ENCODE measurements at regions not wholly inside any gene's neighbourhood (a gene's known extent, or its start where the extent isn't known, plus 50 kb on each side); places are given as distances from the start of the nearest gene placed in this dataset.
"Not testable (repeated sequence)": the region's sequence is repeated elsewhere in the genome, so short reads cannot be mapped to it uniquely, and the experiment has no call there.

DNA sequence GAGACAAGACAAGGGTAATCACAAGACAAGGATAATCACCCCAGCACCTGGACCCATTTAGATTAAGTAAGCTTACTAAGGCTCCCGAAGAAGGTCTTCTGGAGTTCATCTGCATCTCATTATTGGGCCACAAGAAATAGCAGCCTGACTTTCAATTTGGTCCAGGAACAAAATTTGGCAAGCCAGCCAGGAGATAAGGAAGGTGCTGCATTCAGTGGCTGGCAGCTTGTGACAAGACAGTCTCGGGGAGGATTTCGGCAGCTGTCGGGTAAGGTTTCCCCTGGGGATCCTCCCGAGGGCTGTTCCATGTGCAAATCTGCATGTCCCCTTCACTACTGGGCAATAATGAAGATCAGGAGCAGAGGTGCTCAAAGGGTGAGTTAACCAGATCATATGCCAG is 195.2 kb downstream of the FCRL5 start:
- Mint-ChIP-seq H3K27ac (no peak overlapping the region), H3K4me1 (ENCODE audit: low read depth) (no peaks in the 10 kb centered on the region), H3K9me3 (no peaks in the 10 kb centered on the region), H3K4me3 (no peak overlapping the region), H3K36me3 (ENCODE audit: low read depth) (no peaks in the 10 kb centered on the region), H3K27me3 (ENCODE audit: insufficient read depth) (no peaks in the 10 kb centered on the region)
- intact Hi-C loops (cut with micrococcal nuclease), result no loop called here
- DNase-seq (ENCODE audit: low spot score), result no peak

DNA sequence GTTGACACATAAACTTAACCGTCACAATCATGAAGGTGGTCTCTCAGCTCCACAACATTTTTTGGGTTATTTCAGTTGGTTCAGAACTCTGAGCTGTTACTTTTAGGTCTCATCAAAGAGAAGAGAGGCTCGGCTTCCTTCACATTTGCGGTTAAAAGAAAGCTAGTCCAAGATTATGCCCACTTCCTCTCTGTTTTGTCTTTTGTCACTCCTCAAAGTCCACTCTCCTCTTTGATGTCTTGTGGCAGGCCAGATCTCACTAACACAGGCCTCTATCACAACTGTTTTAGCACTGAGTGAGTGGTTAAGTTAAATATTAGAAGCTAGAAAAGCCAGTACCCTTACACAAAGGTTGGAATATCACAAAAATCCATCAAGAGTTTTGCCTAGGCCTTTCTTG is 195.7 kb downstream of the FCRL5 start:
- intact Hi-C loops (cut with micrococcal nuclease), result no loop called here
- Mint-ChIP-seq H3K27ac (no peak overlapping the region), H3K4me1 (ENCODE audit: low read depth) (no peaks in the 10 kb centered on the region), H3K9me3 (no peaks in the 10 kb centered on the region), H3K4me3 (no peak overlapping the region), H3K36me3 (ENCODE audit: low read depth) (no peaks in the 10 kb centered on the region), H3K27me3 (ENCODE audit: insufficient read depth) (peaks cover 2% of the 10 kb centered on the region)
- DNase-seq (ENCODE audit: low spot score), result no peak

DNA sequence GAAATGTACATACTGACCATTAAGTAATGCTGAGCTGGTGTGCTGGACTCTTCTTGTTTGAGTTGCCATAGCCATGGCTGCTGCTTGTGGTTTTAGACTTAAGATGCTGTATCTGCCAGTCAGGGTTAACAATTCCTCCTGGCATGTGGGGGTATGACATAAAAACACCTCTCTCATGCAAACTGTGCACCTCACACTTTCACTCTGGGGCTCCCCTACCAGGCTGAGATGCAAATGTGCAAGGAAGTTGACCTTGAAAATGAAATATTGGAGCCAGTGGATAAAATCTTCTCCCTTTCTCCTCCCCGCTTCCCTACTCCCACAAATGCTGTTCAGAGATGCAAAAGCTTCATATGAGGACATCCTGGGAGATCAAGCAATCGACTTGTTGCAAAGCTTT is 198.8 kb downstream of the FCRL5 start:
- Mint-ChIP-seq H3K27me3 (ENCODE audit: insufficient read depth) (peaks cover 7% of the 10 kb centered on the region), H3K9me3 (no peaks in the 10 kb centered on the region), H3K4me3 (no peak overlapping the region), H3K36me3 (ENCODE audit: low read depth) (no peaks in the 10 kb centered on the region), H3K4me1 (ENCODE audit: low read depth) (no peaks in the 10 kb centered on the region), H3K27ac (no peak overlapping the region)
- intact Hi-C loops (cut with micrococcal nuclease), result no loop called here
- no peak for DNase-seq (ENCODE audit: low spot score)

DNA sequence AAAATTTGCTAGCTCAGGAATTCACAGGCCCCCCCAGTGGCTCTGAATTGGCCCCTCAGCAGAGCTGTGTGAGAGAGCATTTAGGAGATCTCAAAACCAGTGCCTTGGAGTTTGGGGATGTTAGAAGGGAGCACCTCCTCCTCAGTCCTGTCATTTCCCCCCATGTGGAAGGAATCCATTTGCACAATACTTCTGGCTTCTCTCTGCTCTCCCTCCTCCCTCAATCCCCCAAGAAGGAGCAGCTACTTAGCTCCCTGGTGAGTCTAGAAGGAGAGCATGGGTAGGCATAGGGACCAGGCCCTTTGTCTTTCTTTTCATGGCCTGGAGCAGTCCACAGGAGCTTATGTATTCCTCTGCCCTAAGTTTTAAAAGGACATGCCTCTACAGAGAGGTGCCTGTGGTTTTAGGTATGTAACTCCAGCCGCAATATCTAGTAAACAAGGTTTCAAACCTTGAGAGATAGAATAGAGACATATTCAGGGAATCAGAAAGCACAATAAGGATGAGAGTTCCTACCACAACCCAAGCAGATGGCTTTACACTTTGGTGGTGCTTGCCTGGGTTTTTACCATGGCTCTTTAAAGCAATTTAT is 199.4 kb downstream of the FCRL5 start:
- Mint-ChIP-seq H3K4me3 (no peak overlapping the region), H3K36me3 (ENCODE audit: low read depth) (no peaks in the 10 kb centered on the region), H3K9me3 (no peaks in the 10 kb centered on the region), H3K4me1 (ENCODE audit: low read depth) (no peaks in the 10 kb centered on the region), H3K27me3 (ENCODE audit: insufficient read depth) (peaks cover 7% of the 10 kb centered on the region), H3K27ac (no peak overlapping the region)
- DNase-seq (ENCODE audit: low spot score), result no peak
- intact Hi-C loops (cut with micrococcal nuclease), result no loop called here

DNA sequence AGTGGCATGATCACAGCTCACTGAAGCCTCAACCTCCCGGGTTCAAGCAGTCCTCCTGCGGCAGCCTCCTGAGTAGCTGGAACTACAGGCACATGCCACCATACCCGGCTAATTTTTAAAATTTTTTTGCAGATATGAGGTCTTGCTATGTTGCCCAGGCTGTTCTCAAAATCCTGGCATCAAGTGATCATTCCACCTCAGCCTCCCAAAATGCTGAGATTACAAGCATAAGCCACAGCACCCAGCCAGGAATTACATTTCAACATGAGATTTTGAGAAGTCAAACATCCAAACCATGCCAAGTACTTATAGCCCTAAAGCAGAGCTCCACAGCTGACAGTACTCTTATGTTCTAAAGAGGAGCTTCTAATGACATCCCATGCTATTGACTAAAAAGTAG is 200.1 kb downstream of the FCRL5 start:
- no peaks in the 10 kb centered on the region for H3K4me1 Mint-ChIP-seq (ENCODE audit: low read depth)
- H3K4me3 Mint-ChIP-seq, result no peak overlapping the region
- no peaks in the 10 kb centered on the region for H3K36me3 Mint-ChIP-seq (ENCODE audit: low read depth)
- peaks cover 7% of the 10 kb centered on the region for H3K27me3 Mint-ChIP-seq (ENCODE audit: insufficient read depth)
- H3K27ac Mint-ChIP-seq, result no peak overlapping the region
- intact Hi-C loops (cut with micrococcal nuclease), result no loop called here
- DNase-seq (ENCODE audit: low spot score), result no peak
- no peaks in the 10 kb centered on the region for H3K9me3 Mint-ChIP-seq

DNA sequence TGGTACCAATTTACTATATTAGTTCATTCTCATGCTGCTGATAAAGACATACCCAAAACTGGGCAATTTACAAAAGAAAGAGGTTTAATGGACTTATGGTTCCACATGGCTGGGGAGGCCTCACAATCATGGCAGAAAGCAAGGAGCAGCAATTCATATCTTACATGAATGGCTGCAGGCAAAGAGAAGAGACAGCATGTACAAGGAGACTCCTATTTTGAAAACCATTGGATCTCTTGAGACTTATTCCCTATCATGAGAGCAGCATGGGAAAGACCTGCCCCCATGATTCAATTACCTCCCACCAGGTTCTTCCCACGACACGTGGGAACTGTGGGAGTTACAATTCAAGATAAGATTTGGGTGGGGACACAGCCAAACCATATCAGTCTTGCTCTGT is 200.5 kb downstream of the FCRL5 start:
- H3K4me1 Mint-ChIP-seq (ENCODE audit: low read depth); H3K27me3 Mint-ChIP-seq (ENCODE audit: insufficient read depth); DNase-seq (ENCODE audit: low spot score); H3K9me3 Mint-ChIP-seq; H3K36me3 Mint-ChIP-seq (ENCODE audit: low read depth); intact Hi-C loops (cut with micrococcal nuclease); H3K4me3 Mint-ChIP-seq; H3K27ac Mint-ChIP-seq: not testable (repeated sequence)

DNA sequence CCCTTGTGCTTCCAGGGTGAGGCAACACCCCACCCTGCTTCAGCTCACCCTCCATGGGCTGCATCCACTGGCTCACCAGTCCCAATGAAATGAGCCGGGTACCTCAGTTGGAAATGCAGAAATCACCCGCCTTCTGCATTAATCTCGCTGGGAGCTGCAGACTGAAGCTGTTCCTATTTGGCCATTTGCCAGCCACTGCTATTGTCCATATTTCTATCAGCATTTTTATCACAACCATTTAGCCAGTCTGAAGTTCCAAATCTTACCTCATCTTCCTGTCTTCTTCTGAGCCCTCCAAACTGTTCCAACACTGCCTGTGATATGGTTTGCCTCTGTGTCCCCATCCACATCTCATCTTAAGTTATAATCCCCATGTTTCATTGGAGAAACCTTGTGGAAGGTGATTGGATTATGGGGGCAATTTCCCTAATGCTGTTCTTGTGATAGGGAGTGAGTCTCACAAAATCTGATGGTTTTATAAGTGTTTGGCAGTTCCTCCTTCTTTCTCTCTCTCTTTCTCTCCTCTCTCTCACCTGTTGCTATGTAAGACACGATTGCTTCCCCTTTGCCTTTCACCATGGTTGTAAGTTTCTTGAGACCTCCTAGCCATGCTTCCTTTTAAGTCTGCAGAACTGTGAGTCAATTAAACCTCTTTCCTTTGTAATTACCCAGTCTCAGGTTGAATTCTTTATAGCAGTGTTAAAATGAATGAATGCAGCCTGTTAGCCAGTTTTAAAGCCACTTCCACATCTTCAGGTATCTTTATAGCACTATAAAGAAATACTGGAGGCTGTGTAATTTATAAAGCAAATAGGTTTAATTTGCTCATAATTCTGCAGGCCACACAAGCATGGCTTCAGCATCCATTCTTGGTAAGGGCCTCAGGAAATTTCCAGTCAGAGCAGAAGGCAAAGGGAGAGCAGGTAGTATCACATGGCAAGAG is 203.5 kb downstream of the FCRL5 start:
- no peaks in the 10 kb centered on the region for H3K4me1 Mint-ChIP-seq (ENCODE audit: low read depth)
- H3K27me3 Mint-ChIP-seq (ENCODE audit: insufficient read depth), result peaks cover 13% of the 10 kb centered on the region
- intact Hi-C loops (cut with micrococcal nuclease), result no loop called here
- H3K4me3 Mint-ChIP-seq, result no peak overlapping the region
- no peaks in the 10 kb centered on the region for H3K9me3 Mint-ChIP-seq
- H3K36me3 Mint-ChIP-seq (ENCODE audit: low read depth), result no peaks in the 10 kb centered on the region
- H3K27ac Mint-ChIP-seq, result no peak overlapping the region
- no peak for DNase-seq (ENCODE audit: low spot score)

DNA sequence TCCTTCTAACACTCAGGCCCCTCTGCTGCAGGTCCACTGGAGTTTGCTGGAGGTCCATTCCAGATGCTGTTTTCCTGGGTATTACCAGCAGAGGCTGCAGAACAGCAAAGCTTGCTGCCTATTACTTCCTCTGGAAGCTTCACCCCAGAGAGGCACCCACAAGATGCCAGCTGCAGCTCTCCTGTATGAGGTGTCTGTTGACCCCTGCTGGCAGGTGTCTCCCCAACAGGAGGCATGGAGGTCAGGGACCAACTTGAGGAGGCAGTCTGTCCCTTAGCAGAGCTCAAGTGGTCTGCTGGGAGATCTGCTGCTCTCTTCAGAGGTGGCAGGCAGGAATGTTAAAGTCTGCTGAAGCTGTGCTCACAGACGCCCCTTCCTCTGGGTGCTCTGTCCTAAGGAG is 204.8 kb downstream of the FCRL5 start:
- Mint-ChIP-seq H3K36me3 (ENCODE audit: low read depth) (no peaks in the 10 kb centered on the region), H3K4me1 (ENCODE audit: low read depth) (no peaks in the 10 kb centered on the region), H3K27ac (no peak overlapping the region), H3K9me3 (no peaks in the 10 kb centered on the region), H3K4me3 (no peak overlapping the region), H3K27me3 (ENCODE audit: insufficient read depth) (peaks cover 13% of the 10 kb centered on the region)
- intact Hi-C loops (cut with micrococcal nuclease), result no loop called here
- no peak for DNase-seq (ENCODE audit: low spot score)

DNA sequence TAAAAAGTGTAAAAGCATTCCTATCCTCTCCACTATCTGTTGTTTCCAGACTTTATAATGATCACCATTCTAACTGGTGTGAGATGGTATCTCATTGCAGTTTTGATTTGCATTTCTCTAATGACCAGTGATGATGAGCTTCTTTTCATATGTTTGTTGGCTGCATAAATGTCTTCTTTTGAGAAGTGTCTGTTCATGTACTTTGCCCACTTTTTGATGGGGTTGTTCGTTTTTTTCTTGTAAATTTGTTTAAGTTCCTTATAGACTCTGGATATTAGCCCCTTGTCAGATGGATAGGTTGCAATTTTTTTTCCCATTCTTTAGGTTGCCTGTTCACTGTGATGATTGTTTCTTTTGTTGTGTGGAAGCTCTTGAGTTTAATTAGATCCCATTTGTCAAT is 199.6 kb upstream of the ETV3 start:
- H3K4me1 Mint-ChIP-seq (ENCODE audit: low read depth); H3K4me3 Mint-ChIP-seq; DNase-seq (ENCODE audit: low spot score); intact Hi-C loops (cut with micrococcal nuclease); H3K36me3 Mint-ChIP-seq (ENCODE audit: low read depth); H3K9me3 Mint-ChIP-seq; H3K27ac Mint-ChIP-seq: not testable (repeated sequence)
- H3K27me3 Mint-ChIP-seq (ENCODE audit: insufficient read depth), result peaks cover 10% of the 10 kb centered on the region

DNA sequence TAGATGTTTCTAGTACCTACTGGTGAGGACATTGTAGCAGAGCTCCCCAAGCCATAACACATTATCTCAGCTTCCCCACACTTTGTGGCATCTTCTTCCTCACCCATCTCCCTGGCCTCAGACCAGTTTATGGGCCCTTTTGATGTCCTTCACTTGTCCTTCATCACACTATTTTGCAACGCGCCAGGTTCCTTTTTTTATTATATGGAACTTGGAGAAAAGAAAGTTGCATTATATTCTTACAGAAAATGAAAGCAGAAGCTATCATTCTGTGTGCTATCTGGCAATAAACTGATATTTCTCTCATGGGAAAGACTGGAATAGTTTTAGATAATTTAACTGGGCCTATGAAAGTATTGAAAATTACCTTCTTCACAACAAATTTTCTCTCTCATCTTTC is 196.9 kb upstream of the ETV3 start:
- no peaks in the 10 kb centered on the region for H3K36me3 Mint-ChIP-seq (ENCODE audit: low read depth)
- intact Hi-C loops (cut with micrococcal nuclease), result no loop called here
- H3K27ac Mint-ChIP-seq, result no peak overlapping the region
- H3K27me3 Mint-ChIP-seq (ENCODE audit: insufficient read depth), result peaks cover 10% of the 10 kb centered on the region
- H3K4me1 Mint-ChIP-seq (ENCODE audit: low read depth), result no peaks in the 10 kb centered on the region
- H3K4me3 Mint-ChIP-seq, result no peak overlapping the region
- no peaks in the 10 kb centered on the region for H3K9me3 Mint-ChIP-seq
- no peak for DNase-seq (ENCODE audit: low spot score)

DNA sequence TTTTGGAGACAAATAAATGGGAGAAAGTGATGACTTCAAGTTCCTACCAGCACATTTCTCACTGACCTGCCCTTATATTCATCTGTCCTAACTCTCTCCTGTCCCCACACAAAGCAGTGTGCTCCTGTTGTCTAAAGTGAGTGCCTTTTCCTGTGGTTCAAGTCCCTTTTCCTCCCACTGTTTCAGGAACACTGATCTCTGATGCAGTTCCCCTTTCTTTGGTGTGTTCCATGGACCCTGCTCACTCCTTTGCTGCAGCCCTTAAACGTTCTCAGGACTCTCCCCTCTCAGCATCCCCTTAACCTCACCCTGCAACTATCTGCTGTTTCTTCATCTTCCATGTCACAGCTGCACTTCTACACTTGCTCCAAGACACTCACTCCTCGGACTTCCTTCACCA is 195.8 kb upstream of the ETV3 start:
- Mint-ChIP-seq H3K4me3 (no peak overlapping the region), H3K27me3 (ENCODE audit: insufficient read depth) (peaks cover 6% of the 10 kb centered on the region), H3K27ac (no peak overlapping the region), H3K9me3 (no peaks in the 10 kb centered on the region), H3K36me3 (ENCODE audit: low read depth) (no peaks in the 10 kb centered on the region), H3K4me1 (ENCODE audit: low read depth) (no peaks in the 10 kb centered on the region)
- intact Hi-C loops (cut with micrococcal nuclease), result no loop called here
- no peak for DNase-seq (ENCODE audit: low spot score)

DNA sequence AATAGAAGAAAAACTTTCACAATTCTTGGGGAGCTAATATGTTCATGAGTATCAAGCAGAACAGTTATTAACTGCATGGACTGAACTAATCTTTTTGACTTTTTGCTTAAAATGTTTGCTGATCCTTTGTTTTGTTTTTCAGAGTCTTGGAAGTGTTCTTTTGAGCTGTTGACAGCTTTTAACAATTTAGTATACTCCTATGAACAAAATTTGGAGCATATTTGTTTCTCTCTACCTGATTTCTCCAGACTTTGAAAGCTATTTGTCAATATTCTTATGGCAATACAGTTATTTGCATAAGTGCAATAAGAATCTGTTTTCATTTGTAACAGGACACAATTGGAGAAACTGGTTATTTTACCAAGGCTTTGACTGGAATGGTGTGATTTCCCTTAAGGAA is 192.0 kb upstream of the ETV3 start:
- DNase-seq (ENCODE audit: low spot score); H3K27ac Mint-ChIP-seq; H3K36me3 Mint-ChIP-seq (ENCODE audit: low read depth); intact Hi-C loops (cut with micrococcal nuclease); H3K9me3 Mint-ChIP-seq; H3K4me3 Mint-ChIP-seq; H3K4me1 Mint-ChIP-seq (ENCODE audit: low read depth): not testable (repeated sequence)
- peaks cover 12% of the 10 kb centered on the region for H3K27me3 Mint-ChIP-seq (ENCODE audit: insufficient read depth)

DNA sequence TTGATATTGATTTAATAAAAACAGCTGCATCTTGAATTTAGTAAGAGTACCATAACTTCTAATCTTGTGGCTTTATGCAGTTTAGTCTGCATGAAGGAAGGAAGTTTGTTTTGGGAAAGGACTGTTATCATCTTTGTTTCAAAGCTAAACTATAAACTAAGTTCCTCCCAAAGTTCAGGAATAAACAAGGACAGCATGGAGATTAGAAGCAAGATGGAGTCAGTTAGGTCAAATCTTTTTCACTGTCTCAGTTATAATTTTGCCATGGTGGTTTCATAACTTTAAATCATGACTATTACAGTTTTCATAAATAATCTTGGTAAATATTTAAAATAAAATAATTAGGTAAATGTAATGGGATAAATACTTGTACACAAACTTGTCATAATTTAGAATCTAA is 189.9 kb upstream of the ETV3 start:
- DNase-seq (ENCODE audit: low spot score); intact Hi-C loops (cut with micrococcal nuclease); H3K27ac Mint-ChIP-seq; H3K4me3 Mint-ChIP-seq; H3K4me1 Mint-ChIP-seq (ENCODE audit: low read depth); H3K9me3 Mint-ChIP-seq; H3K36me3 Mint-ChIP-seq (ENCODE audit: low read depth): not testable (repeated sequence)
- peaks cover 19% of the 10 kb centered on the region for H3K27me3 Mint-ChIP-seq (ENCODE audit: insufficient read depth)
